ENCODE measurements at regions not wholly inside any gene's neighbourhood (a gene's known extent, or its start where the extent isn't known, plus 50 kb on each side); places are given as distances from the start of the nearest gene placed in this dataset.

DNA sequence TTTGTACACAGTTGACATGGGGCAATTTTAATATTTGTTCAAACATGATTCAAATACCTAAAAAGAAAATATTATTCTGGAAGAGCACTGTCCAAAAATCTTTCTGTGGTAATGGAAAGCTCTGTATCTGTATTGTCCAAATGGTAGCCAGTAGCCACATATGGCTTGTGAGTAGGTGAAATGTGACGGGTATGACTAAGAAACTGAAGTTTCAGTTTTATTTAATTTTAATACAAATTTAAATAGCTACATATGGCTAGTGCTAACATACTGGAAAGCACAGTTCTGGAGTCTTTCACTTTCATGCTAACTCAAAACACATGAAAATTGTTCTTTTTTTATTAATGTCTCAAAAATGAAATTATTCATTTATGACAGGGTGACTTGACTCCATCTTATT lies 132.6 kb downstream of the PLK2 start:
- DNase-seq, result no peak
- Histone ChIP-seq H3K27ac (no peak overlapping the region), H3K27me3 (no peaks in the 10 kb centered on the region), H3K4me1 (peaks cover 0 to 5% (median 0%) of the 10 kb centered on the region in 4 donors), H3K4me3 (no peak overlapping the region), H3K9me3 (no peaks in the 10 kb centered on the region), H3K36me3 (no peaks in the 10 kb centered on the region)
- TF ChIP-seq, protein P1, sequence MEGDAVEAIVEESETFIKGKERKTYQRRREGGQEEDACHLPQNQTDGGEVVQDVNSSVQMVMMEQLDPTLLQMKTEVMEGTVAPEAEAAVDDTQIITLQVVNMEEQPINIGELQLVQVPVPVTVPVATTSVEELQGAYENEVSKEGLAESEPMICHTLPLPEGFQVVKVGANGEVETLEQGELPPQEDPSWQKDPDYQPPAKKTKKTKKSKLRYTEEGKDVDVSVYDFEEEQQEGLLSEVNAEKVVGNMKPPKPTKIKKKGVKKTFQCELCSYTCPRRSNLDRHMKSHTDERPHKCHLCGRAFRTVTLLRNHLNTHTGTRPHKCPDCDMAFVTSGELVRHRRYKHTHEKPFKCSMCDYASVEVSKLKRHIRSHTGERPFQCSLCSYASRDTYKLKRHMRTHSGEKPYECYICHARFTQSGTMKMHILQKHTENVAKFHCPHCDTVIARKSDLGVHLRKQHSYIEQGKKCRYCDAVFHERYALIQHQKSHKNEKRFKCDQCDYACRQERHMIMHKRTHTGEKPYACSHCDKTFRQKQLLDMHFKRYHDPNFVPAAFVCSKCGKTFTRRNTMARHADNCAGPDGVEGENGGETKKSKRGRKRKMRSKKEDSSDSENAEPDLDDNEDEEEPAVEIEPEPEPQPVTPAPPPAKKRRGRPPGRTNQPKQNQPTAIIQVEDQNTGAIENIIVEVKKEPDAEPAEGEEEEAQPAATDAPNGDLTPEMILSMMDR (IDR thresholded peaks at IDR 0.05), result no peak
- intact Hi-C loops (cut with DNase I; ENCODE audit: low total_unique reads), result no loop called here

DNA sequence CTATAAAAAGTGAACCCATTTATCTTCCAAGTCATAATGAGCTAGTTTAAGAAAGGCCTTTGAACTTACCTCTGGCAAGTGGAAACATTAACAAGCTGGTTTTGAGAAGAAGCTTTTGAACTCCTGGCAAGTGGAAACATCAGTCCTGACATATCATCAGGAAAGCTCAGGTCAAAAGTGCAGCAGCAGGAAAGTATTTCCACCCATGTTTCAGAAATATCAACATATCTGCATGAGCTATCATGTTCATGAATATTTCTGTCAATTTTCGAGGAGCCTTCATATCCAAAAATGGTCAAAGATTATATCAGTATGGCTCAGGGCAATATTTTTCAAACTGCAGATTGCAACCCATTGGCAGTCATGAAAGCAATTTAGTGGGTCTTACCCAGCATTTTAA lies 133.9 kb downstream of the PLK2 start:
- DNase-seq, result no peak
- Histone ChIP-seq H3K36me3 (no peaks in the 10 kb centered on the region), H3K4me1 (peaks cover 0 to 7% (median 0%) of the 10 kb centered on the region in 4 donors), H3K9me3 (no peaks in the 10 kb centered on the region), H3K27me3 (no peaks in the 10 kb centered on the region), H3K27ac (no peak overlapping the region), H3K4me3 (no peak overlapping the region)
- intact Hi-C loops (cut with DNase I; ENCODE audit: low total_unique reads), result no loop called here
- TF ChIP-seq, protein P1 (IDR thresholded peaks at IDR 0.05), result no peak

DNA sequence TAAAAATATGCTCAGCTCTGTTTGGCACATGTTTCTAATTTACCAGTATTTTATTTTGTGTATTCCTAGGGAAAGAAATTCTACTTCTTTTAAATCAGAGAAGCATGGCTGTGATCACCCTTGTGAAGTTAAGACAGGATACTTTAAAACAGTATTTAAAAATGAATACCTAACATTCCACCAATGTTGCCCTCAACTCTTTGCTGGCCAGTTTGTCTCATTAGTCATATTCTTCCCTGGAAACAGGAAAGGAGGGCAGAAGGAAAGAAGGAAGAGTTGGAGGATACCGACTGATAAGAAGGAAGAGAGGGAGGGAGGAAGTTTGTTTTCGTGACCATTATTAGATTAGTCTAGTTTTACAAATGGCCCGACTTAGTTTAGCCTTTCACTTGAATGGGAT lies 137.4 kb downstream of the PLK2 start:
- Histone ChIP-seq H3K4me3 (no peak overlapping the region), H3K4me1 (peaks cover 0 to 7% (median 0%) of the 10 kb centered on the region in 4 donors), H3K9me3 (no peaks in the 10 kb centered on the region), H3K27me3 (no peaks in the 10 kb centered on the region), H3K36me3 (no peaks in the 10 kb centered on the region), H3K27ac (no peak overlapping the region)
- TF ChIP-seq, protein P1 (IDR thresholded peaks at IDR 0.05), result no peak
- no peak for DNase-seq
- intact Hi-C loops (cut with DNase I; ENCODE audit: low total_unique reads), result no loop called here

DNA sequence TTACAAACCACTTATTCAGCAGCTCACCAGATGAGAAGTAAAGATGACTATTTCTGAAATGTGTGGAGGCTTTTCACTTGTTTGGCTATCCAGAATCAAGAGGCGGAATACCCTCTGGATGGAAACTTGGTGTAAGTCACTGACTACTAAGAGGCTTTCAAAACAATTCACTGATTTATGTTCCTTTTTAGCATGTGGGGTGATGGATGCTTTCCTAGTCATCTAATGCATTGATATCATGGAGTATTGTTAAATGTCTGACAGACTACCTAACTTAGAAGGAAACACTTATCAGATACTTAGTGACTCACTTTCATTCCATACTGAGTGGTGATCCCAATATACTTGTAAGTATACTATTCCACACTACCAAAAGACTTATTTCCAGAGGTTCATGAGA lies 141.4 kb downstream of the PLK2 start:
- intact Hi-C loops (cut with DNase I; ENCODE audit: low total_unique reads), result no loop called here

DNA sequence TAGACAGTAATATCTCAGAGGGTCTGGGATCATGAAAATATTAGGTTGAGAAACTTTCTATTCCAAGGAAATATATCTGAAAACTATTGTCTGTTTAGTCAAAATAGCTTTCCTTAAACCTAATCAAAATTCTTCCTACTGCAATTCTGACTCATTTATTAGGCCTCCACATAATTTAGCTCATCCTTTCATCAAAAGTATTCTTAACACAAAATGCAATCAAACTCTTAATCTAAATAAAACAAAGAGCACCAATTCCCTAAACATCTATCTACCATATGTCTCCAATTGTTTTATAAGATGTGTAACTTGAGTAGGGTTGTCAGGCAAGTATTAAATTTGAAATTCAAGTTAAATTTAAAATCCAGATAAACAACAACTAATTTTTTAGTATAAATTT lies 142.1 kb downstream of the PLK2 start:
- intact Hi-C loops (cut with DNase I; ENCODE audit: low total_unique reads), result no loop called here

More for the DNA sequence above, 141.4 kb downstream of the PLK2 start:
- no peak for DNase-seq
- Histone ChIP-seq H3K36me3 (no peaks in the 10 kb centered on the region), H3K9me3 (no peaks in the 10 kb centered on the region), H3K27ac (no peak overlapping the region), H3K4me3 (no peak overlapping the region), H3K4me1 (peaks cover 0 to 7% (median 0%) of the 10 kb centered on the region in 4 donors), H3K27me3 (no peaks in the 10 kb centered on the region)
- TF ChIP-seq, protein P1 (IDR thresholded peaks at IDR 0.05), result no peak

More for the DNA sequence above, 142.1 kb downstream of the PLK2 start:
- peaks cover 0 to 7% (median 0%) of the 10 kb centered on the region in 4 donors for H3K4me1 ChIP-seq
- no peaks in the 10 kb centered on the region for H3K9me3 ChIP-seq
- H3K4me3 ChIP-seq, result no peak overlapping the region
- H3K27ac ChIP-seq, result no peak overlapping the region
- no peak for DNase-seq
- TF ChIP-seq, protein P1 (IDR thresholded peaks at IDR 0.05), result no peak
- H3K27me3 ChIP-seq, result no peaks in the 10 kb centered on the region
- H3K36me3 ChIP-seq, result no peaks in the 10 kb centered on the region

Measured in tibial artery (tissue), 4 donors.